ENCODE measurements at regions not wholly inside any gene's neighbourhood (a gene's known extent, or its start where the extent isn't known, plus 50 kb on each side); places are given as distances from the start of the nearest gene placed in this dataset.

- TF ChIP-seq CTCF (IDR thresholded peaks at IDR 0.05) (no peak), POLR2A (IDR thresholded peaks at IDR 0.05) (no peak)
These were observed 73.5 kb upstream of the ARHGAP5 start for GRCh38 chr14:32003585-32003984.
